ENCODE measurements at regions not wholly inside any gene's neighbourhood (a gene's known extent, or its start where the extent isn't known, plus 50 kb on each side); places are given as distances from the start of the nearest gene placed in this dataset.
"Not testable (repeated sequence)": the region's sequence is repeated elsewhere in the genome, so short reads cannot be mapped to it uniquely, and the experiment has no call there.

- no peak for DNase-seq (ENCODE audit: low spot score)
These were observed 748.2 kb upstream of the SLITRK5 start for GRCh38 chr13:86922936-86923335.

DNA sequence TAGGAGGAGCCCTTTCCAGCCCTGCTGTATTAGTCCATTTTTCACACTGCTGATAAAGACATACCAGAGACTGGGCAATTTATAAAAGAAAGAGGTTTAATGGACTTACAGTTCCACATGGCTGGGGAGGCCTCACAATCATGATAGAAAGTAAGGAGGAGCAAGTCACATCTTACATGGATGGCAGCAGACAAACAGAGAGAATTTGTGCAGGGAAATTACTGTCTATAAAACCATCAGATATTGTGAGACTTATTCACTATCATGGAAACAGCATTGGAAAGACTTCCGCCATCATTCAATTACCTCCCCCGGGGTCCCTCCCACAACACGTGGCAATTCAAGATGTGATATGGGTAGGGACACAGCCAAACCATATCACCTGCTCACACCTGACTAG, 744.3 kb upstream of the SLITRK5 start:
- not testable (repeated sequence) for DNase-seq (ENCODE audit: low spot score)

DNA sequence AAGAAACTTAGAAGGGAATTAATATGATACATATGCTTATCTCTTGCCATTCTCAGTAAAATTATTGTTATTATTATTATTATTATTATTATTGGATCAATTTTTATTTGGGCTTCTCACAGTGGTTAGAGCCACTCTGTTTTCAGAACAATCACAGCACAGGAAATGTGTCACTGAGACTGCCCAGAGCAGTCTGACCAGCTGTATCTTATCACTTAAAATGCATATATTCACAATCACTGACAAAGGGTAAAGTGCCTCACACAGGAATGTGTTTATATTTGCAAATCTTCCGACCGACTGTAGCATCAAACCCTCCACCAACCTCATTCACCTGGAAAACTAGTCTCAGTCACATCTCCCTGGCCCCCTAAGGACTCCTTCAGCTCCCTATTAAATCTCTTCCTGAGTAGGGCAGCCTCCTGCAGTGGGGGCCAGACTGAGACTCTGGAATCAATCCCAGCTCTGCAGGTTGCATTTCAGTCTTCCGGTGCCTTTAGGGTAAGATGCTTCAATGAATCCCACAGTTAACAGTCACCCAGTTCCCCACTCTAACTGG, 738.3 kb upstream of the SLITRK5 start:
- no peak for DNase-seq (ENCODE audit: low spot score)

DNA sequence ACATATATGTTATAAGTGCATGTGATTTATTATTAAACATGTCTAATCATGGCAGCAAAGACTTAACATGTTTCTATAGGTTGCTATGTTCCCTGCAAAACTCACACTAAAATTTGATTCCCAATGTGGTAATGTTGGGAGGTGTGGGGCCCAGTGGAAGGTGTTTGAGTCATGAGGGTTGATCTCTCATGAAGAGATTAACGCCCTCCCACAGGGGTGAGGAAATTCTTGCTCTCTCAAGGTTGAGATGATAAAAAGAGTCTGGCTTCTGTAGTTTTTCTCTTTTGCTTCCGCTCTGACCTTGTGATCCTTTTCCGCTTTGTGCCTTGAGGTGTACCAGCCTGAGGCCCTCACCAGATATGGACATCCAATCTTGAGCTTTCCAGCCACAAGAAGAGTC, 737.5 kb upstream of the SLITRK5 start:
- DNase-seq (ENCODE audit: low spot score) = no peak

DNA sequence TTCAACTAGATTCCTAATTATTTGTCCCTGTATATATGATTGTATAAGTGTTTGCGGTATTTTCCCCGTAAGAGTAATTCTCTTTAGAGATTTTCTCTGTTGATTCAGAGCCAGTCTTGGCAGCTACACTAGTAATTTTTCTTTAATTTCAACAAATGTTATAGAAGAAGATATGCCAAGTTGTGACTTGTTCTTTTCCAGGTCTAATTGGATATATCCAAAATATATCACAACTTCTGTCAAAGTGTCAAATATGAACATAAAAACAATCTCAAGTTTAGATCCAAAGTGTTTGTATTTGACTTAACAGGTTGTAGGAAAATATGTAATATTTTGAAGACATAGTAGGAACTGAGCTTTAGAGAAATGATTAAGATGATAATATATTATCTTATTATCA, 733.9 kb upstream of the SLITRK5 start:
- no peak for DNase-seq (ENCODE audit: low spot score)

DNA sequence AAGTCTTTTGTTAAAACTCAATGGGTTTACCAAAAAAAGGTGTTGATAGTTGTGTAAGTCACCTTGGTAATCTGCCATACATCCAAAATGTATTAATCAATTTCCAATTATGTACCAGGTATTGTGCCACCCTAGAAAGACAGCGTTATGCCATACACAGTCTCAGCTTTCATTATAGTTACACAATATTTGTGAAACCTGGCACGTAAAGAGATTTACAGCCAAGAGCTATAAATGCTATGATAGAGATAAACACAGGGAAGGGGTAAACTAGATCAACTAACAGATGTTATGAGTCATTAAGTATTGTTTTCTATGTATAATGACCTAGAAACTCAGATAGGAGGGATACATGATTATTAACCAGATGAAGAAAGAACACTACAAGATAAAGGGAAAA, 725.6 kb upstream of the SLITRK5 start:
- no peak for DNase-seq (ENCODE audit: low spot score)

DNA sequence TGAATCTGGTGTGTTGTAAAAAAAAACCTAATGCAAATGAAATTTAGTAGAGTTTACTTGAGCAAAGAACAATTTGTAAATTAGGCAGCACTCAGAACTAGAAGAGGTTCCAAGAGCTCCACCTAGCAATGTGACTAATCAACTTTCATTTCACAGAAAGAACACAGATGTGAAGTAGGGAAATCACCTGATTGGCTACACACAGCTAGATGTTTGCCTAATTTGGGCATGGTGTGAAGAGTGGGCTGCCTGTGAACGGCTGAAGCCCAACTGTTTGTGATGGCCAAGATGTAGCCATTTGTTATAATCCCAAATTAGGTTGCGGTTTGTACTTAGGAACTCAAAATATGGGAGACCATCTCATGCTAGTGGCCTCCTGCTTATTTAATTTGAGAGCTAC, 724.4 kb upstream of the SLITRK5 start:
- DNase-seq (ENCODE audit: low spot score) = no peak

DNA sequence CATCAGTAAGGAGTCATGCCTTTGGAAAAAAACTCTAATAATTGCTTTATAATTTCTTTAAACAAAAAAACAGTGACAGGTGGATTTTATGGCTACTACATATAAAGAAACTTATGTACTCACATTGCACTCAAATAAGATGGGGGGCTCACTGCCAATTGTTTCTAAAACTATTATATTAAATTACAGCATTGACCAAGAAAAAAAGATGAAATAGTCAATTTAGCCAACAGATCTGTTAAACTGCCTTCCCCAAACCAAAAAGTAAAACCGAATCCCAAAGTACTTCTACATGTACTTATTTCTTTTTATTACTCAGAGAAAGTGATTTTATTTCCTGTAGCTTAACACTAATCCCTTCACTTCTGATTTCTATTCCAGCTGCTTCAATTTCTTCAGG, 716.8 kb upstream of the SLITRK5 start:
- no peak for DNase-seq (ENCODE audit: low spot score)

GRCh38 chr13:86960876-86961275, 710.3 kb upstream of the SLITRK5 start:
- no peak for DNase-seq (ENCODE audit: low spot score)

DNA sequence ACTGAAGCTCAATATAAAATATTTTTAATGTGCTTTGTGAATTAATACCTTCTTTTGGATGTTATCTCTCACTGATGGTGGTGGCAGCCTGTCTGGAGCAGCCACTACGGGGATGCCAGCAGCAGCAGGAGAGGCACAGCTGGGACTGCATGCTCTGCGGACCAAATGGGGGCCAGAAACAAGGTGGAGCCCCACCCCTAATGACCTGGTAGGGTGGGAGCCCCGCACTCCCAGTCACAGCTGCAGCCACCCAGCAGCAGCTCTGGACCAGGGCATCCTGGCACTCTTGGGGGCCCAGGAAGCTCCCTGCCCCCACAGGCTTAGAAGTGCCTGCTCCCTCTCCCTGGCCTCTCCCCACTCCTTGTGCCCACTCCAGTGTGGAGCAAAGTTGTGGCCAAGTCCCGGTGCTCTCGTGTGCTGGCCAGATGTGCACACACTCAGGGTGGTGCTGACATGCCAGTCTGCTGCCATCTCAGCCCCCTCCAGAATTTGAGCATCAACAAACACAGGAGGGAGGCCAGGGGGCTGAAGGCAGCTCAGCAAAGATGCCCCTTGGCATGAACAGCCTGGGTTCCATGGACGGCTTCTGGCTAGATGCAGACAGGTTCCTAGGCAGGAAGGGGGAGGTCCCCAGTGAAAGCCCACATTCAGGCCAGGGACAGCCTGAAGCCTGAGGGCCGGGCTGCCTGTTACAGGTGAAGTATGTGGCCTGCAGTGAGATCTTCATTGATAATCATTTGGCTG, 696.7 kb upstream of the SLITRK5 start:
- peak; percentile 73 for DNase-seq (ENCODE audit: low spot score)

GRCh38 chr13:86974995-86975328, 696.2 kb upstream of the SLITRK5 start:
- DNase-seq (ENCODE audit: low spot score) = no peak

DNA sequence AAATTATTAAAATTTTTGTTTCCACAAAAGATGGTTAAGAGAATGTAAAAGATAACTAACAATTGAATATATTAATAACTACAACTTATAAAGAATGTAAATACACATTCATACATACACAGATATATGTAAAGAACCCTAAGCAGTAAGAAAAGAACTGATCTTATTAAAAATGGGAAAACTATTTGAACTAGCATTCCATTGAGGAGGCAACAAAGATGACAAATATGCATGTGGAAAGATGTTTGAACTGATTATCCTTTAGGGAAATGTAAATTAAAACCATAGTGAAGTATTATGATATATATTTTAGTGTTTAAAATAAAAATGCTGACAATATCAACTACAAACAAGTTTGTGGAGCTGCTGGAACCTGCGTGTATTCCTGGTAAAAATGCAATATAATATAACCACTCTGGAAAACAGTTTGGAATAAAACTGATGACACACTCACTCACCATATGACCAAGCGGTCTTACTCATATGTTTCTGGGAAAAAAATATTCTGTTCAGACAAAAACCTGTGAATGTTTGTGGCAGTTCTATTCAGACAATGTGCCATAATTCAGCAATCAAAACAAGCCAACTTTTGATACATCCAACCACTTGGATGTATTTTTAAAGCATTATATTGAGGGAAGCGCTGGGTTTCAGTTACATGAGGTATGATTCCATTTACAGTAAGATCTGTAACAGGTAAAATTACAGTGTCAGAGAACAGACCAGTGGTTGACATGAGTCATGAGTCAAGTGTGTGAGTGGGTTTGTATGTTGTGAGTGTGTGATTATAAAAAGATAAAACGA, 694.4 kb upstream of the SLITRK5 start:
- DNase-seq (ENCODE audit: low spot score) = no peak

GRCh38 chr13:86986448-86986847, 684.7 kb upstream of the SLITRK5 start:
- no peak for DNase-seq (ENCODE audit: low spot score)

DNA sequence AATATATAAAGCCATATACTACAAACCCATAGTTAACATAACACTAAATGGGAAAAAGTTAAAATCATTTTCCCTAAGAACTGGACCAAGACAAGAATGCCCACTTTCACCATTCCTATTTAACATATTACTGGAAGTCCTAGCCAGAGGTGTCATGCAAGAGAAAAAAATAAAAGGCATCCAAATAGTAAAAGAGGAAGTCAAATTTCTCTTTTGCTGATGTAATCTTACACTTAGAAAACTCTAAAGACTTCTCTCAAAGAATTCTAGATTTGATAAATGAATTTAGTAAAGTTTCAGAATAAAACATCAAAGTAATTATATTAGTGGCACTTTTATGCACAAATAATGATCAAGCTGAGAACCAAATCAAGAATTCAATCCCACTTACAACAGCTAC, 678.9 kb upstream of the SLITRK5 start:
- DNase-seq (ENCODE audit: low spot score) = no peak

GRCh38 chr13:87003265-87003664, 667.9 kb upstream of the SLITRK5 start:
- no peak for DNase-seq (ENCODE audit: low spot score)

GRCh38 chr13:87005511-87005910, 665.7 kb upstream of the SLITRK5 start:
- DNase-seq (ENCODE audit: low spot score) = no peak

GRCh38 chr13:87035526-87035925, 635.6 kb upstream of the SLITRK5 start:
- DNase-seq (ENCODE audit: low spot score) = no peak

DNA sequence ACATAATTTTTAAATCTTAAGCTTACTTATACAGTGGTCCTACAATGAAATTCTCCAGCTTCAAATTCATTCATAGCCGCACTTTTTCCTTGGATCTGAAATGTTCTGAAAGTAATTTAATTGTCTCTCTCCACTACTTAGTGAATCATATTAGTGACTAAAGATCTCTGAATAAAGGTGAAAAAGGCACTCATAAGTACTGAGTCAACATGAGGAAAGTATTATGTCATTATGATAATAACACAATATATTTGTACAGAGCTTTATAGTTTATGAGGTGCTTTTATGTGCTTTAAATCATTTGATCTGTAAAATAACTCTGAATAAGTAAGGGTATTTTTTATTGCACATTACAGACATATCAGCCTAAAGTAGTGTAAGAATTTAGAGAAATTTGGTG, 628.2 kb upstream of the SLITRK5 start:
- DNase-seq (ENCODE audit: low spot score) = no peak

DNA sequence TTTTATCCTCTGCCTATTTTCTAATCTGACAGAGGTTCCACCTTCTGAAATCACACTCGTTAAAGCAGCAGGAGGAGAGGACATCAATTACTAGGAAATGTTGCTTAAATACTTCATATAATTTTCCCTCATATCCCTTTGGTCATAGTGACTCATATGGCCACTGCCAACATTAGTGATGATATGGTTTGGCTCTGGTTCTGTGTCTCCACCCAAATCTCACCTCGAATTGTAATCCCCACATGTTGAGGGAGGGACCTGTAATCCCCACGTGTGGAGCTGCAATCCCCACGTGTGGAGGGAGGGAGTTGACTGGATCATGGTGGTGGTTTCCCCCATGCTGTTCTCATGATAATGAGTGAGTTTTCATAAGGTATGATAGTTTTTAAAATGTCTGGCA, 618.4 kb upstream of the SLITRK5 start:
- no peak for DNase-seq (ENCODE audit: low spot score)

GRCh38 chr13:87057807-87058520, 613.2 kb upstream of the SLITRK5 start:
- no peak for DNase-seq (ENCODE audit: low spot score)

GRCh38 chr13:87058786-87059329, 612.3 kb upstream of the SLITRK5 start:
- no peak for DNase-seq (ENCODE audit: low spot score)
